ENCODE measurements at regions not wholly inside any gene's neighbourhood (a gene's known extent, or its start where the extent isn't known, plus 50 kb on each side); places are given as distances from the start of the nearest gene placed in this dataset.
"Not testable (repeated sequence)": the region's sequence is repeated elsewhere in the genome, so short reads cannot be mapped to it uniquely, and the experiment has no call there.

- DNase-seq, result no peak
Measured at GRCh38 chr4:96448315-96448872, 608.5 kb downstream of the PDHA2 start.

- DNase-seq, result no peak
Measured at GRCh38 chr4:96455045-96455720, 615.3 kb downstream of the PDHA2 start.

DNA sequence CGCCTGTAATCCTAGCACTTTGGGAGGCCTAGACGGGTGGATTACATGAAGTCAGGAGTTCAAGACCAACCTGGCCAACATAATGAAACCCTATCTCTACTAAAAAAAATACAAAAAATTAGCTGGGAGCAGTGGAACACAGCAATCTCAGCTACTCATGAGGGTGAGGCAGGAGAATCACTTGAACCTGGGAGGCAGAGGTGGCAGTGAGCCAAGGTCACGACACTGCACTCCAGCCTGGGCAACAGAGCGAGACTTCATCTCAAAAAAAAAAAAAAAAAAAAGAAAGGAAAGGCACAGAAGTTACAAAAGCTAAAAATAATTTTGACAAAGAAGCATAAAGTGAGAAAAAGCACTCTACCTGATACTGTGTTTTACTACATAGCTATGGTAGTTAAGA is 618.1 kb downstream of the PDHA2 start:
- DNase-seq, result not testable (repeated sequence)

GRCh38 chr4:96459105-96459504 is 619.2 kb downstream of the PDHA2 start:
- no peak for DNase-seq

DNA sequence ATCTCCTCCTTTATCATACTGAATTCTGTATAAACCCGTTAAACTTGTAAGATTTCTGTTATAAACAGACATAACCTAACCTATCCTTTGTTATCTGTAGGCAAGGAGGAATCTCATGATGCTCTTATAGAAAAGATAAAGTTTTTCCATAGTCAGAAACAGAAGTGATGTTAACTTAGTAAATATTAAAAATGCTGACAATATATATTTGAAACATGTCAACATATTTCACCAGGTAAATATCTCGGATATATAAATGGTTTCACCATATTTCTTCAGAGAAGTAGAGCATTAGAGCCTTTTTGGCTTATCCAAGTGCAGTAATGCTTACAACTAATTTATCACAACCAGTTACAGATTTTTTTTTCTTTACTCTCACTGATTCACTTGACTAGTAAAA is 625.9 kb downstream of the PDHA2 start:
- no peak for DNase-seq

- DNase-seq, result no peak
Measured at GRCh38 chr4:96471956-96472867, 632.3 kb downstream of the PDHA2 start.

- no peak for DNase-seq
Measured at GRCh38 chr4:96473246-96473645, 633.4 kb downstream of the PDHA2 start.

DNA sequence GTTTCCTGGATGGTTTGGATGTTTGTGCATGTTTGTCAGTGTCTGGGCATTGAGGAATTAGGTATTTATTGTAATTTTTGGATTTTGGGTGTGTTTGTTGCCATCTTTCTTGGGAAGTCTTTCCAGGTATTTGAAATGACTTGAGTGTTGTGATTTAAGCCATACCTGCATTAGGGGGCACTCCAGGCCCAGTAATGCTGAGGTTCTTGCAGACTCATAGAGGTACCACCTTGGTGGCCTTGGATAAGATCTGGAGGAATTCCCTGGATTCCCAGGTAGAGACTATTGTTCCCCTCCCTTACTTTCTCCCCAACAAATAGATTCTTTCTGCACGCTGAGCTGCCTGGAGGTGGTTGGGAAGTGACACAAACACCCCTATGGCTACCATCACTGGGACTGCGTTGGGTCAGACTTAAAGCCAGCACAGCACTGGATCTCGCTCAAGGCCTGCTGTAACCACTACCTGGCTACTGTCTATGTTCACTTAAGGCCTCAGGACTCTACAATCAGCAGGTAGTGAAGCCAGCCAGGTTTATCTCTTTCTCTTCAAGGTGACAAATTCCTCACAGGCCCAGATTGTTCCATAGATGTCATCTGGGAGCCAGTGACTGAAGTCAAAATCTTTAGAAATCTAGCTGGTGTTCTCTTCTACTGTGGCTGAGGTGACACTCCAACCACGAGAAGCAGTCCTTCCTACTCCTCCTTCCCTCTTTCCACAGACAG is 643.6 kb downstream of the PDHA2 start:
- no peak for DNase-seq

- no peak for DNase-seq
Measured at GRCh38 chr4:96486563-96486962, 646.7 kb downstream of the PDHA2 start.

DNA sequence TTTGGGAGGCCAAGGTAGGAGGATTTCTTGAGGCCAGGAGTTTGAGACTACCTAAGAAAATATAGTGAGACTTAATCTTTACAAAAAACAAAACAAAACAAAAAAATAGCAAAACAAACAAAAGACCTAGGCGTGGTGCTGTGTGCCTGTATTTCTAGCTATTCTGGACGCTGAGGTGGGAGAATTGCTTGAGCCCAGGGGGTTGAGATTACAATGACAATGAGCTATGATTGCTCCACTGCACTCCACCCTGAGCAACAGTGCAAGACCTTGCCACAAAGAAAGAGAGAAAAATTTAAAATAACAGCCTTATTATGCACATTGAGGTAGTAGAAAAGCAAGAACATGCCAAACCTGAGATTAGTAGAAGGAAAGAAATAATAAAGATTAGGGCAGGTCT is 657.7 kb downstream of the PDHA2 start:
- DNase-seq, result no peak

DNA sequence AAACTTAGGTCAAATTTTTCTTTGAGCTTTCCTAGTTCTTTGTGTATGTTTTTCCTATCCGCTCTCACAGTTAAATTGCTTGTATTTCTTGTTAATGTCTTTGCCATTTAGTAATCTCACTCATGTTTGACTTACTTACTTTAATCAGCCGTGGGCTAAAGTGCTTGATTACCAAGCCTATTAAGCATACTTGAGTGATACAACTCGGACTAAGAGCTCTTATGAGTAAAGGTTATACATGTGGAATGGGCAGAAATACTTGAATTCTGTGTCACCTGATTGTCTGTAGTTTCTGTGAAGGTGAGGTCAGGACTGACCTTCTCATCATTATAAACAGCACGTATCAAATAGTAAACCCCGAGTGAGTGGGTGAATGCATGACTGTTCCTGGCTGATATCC is 664.5 kb downstream of the PDHA2 start:
- DNase-seq, result peak in 1 of 3 experiments; percentile 53

DNA sequence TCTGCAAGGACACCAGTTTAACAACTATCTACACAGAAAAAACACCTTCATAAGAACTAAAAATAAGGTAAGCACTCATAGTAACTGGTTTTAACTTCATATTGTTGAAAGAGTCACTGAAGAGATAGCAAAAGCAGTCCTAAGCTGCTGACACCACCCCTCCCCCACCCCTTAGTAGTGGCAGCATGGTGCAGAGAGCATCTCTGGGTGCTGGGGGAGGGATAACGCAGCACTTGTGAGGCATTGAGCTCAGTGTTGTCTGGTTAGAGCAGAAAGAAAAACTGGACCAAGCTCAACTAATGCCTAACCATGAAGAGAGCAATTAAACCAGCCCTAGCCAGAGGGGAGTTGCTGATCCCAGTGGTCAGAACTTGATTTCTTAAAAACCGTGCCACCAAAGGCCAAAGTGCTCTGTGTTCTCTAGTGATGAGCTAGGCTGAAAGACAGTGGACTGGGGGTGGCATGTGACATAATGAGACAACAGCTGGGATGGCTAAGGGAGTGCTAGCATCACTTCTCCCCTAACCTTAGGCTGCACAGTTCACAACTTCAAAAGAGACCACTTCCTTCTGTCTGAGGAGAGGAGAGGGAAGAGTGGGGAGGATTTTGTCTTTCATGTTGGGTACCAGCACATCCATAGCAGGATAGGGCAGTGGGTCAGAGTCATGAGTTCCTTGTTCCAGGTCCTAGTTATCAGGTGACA is 669.3 kb downstream of the PDHA2 start:
- DNase-seq, result no peak

GRCh38 chr4:96519291-96519690 is 679.4 kb downstream of the PDHA2 start:
- no peak for DNase-seq

DNA sequence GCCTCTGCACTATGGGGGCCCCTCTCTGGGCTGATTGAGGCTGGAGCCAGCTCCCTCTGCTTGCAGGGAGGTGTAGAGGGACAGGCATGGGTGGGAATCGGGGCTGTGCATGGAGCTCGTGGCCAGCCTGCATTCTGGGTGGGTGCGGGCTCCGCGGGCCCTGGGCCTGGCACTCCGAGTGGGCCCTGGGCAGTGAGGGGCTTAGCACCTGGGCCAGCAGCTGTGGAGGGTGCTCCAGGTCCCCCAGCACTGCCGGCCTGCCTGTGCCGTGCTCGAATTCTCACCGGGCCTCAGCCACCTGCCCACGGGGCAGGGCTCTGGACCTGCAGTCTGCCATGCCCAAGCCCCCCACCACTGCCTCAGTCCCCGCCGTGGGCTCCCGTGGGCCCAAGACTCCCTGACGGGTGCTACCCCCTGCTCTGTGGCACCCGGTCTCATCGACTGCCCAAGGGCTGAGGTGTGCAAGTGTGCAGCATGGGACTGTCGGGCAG is 681.2 kb downstream of the PDHA2 start:
- DNase-seq, result no peak

DNA sequence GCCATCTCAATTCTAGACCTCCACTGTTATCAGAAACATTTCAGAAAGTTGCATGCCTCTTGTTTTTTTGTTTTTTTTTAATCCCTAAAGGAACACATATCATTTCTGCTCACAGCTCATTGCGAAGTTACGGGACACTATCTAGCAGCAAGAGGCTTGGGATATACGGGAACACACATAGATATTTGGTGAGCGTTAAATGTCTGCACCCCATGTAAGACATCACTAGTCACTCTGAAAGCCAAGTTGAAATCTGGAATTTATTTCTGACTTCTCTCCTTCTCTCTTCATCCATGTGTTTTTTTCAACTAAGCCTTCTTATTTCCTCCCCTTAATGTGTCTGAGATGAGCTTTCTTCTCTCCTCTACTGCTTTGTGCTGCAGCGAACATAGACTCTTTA is 683.7 kb downstream of the PDHA2 start:
- no peak for DNase-seq

DNA sequence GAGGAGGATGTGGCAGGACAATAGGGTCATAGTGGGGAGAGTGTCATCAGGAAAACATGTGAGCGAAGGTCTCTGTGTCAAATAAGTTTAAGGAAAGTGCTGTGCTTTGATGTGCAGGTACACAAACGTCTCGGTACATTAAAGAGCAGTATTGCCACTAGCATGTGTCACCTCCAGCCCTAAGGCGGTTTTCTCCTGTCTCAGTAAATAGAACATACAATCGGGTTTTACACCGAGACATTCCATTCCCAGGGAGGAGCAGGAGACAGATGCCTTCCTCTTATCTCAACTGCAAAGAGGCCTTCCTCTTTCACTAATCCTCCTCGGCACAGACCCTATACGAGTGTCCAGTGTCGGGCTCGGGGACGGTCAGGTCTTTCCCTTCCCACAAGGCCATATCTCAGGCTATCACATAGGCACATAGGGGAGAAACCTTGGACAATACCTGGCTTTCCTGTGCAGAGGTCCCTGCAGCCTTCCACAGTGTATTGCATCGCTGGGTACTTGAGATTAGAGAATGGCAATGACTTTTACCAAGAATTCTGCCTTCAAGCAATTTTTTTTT is 684.5 kb downstream of the PDHA2 start:
- no peak for DNase-seq

GRCh38 chr4:96525898-96526297 is 686.0 kb downstream of the PDHA2 start:
- DNase-seq, result no peak

DNA sequence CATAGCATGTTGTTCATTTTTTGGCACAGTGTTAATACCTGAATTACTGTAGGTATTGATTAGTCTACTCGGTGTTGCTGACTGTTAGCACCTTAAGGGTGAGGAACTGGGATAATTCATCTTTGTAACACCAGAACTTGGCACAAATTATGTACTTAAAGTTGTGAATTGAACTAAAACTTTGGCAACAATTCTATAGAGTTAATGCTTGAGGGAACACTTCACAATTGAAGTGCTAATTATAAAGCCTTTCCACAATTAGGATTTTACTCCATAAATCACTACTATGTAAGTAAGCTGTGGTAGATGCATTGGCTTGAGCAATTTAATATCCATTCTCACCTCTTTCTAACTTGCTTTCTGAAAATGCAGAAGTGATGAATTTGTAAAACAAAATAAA is 686.7 kb downstream of the PDHA2 start:
- peak in 1 of 3 experiments; percentile 26 for DNase-seq

- DNase-seq, result no peak
Measured at GRCh38 chr4:96531836-96532235, 691.9 kb downstream of the PDHA2 start.

DNA sequence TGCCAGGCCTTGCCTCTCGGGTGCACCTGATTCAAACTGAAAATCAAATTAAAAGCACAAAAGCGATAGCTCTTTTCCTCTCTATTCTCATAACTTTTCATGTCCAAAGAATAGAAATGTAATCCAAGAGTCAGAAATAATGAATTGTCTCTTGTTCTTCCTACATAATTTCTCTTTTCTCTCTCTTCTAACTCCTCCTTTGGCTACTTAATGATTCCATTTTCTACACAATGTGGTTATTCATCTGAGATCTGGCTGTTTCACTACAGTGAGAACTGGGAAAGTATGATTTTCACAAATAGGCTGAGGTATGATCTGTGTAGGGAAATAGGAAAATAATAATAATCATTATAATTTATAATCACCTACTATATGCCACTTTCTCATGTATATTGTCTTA is 703.5 kb downstream of the PDHA2 start:
- no peak for DNase-seq

GRCh38 chr4:96558466-96558865 is 718.6 kb downstream of the PDHA2 start:
- DNase-seq, result no peak

GRCh38 chr4:96566755-96567154 is 726.9 kb downstream of the PDHA2 start:
- no peak for DNase-seq

Measured in NCI-H1417 (cell line).